ENCODE measurements at regions not wholly inside any gene's neighbourhood (a gene's known extent, or its start where the extent isn't known, plus 50 kb on each side); places are given as distances from the start of the nearest gene placed in this dataset.

GRCh38 chr5:156259618-156260017, 67.3 kb upstream of the SGCD start:
- Histone ChIP-seq H3K9me2 (ENCODE audit: insufficient read depth) (no peaks in the 10 kb centered on the region), H3K27me3 (ENCODE audit: insufficient read depth, low read length) (no peaks in the 10 kb centered on the region), H3K9ac (ENCODE audit: low read length) (no peak overlapping the region), H3K9me3 (ENCODE audit: control insufficient read depth in 1 of 2, insufficient read depth in 1 of 2, low read depth in 1 of 2, low read length in 2 of 2) (no peaks in the 10 kb centered on the region; a peak in 1 of 4 replicates), H3K36me3 (ENCODE audit: control insufficient read depth in 1 of 2, insufficient read depth in 2 of 2, low read length in 2 of 2) (no peaks in the 10 kb centered on the region), H3K4me3 (replicated peaks in 1 of 2; ENCODE audit: low read depth in 1 of 2, low read length in 2 of 2) (no peak overlapping the region), H3K27ac (ENCODE audit: low read depth, low read length) (no peak overlapping the region), H3K4me1 (ENCODE audit: control insufficient read depth in 1 of 2, insufficient read depth in 2 of 2, low read length in 2 of 2) (no peaks in the 10 kb centered on the region), H3K4me2 (ENCODE audit: low read length) (no peak overlapping the region), H3K79me2 (ENCODE audit: insufficient read depth, low read length) (no peaks in the 10 kb centered on the region), H4K20me1 (ENCODE audit: insufficient read depth) (no peaks in the 10 kb centered on the region), H2AFZ (ENCODE audit: low read depth, low read length, poor library complexity, severe bottlenecking) (no peak overlapping the region)
- RAD21 ChIA-PET (ENCODE audit: low non-redundant PET in 1 of 2, low total read pairs in 2 of 2, uncharacterized antibody in 2 of 2, unreplicated experiment in 2 of 2), result no interaction called here
- CTCF ChIA-PET, result no interaction called here
- TF ChIP-seq REST (IDR thresholded peaks at IDR 0.05; ENCODE audit: low read depth) (no peak), ZBTB33 (IDR thresholded peaks at IDR 0.05; ENCODE audit: extremely low read depth, insufficient replicate concordance, low read length) (no peak), SIN3A (IDR thresholded peaks at IDR 0.05; ENCODE audit: low read depth) (no peak), ZNF274 (IDR thresholded peaks at IDR 0.05; ENCODE audit: low read depth, low read length) (no peak), EGR1 (IDR thresholded peaks at IDR 0.05; ENCODE audit: low read depth) (no peak), POLR2AphosphoS5 (IDR thresholded peaks at IDR 0.05; ENCODE audit: low read depth, low read length) (no peak), RAD21 (IDR thresholded peaks at IDR 0.05; ENCODE audit: low read depth) (no peak), SP1 (IDR thresholded peaks at IDR 0.05; ENCODE audit: low read depth) (no peak), CBX3 (IDR thresholded peaks at IDR 0.05; ENCODE audit: low read depth) (no peak), ELF1 (IDR thresholded peaks at IDR 0.05; ENCODE audit: borderline replicate concordance, low read depth) (no peak)
- TF ChIP-seq, protein P1, sequence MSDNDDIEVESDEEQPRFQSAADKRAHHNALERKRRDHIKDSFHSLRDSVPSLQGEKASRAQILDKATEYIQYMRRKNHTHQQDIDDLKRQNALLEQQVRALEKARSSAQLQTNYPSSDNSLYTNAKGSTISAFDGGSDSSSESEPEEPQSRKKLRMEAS (IDR thresholded peaks at IDR 0.05), result no peak
- ATAC-seq (no peak), DNase-seq (ENCODE audit: low read depth, low spot score) (no peak)
- POLR2A ChIA-PET, result no interaction called here
- intact Hi-C loops (cut with micrococcal nuclease), result no loop called here
- no TSS peak for BruUV-seq (replicated peaks)
